ENCODE measurements at regions not wholly inside any gene's neighbourhood (a gene's known extent, or its start where the extent isn't known, plus 50 kb on each side); places are given as distances from the start of the nearest gene placed in this dataset.

DNA sequence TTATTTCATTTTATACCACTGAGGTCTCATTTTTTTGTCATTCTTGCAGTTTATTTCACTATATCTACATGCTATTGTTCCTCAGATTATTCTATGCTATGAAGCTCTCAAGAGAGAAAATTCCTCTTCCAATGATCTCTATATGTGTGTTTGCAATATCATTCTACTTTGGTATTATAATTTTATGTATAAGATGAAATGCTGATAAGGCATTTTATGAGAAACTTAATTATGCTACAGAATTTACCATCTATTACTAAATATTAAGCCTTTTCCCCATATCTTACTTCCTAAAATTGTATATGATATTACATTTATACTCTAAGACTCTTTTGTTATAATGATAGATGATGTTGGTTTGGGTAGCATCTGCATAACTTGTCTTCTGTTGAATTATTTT lies 765.5 kb downstream of the KCNJ2 start:
- Histone ChIP-seq H3K27me3 (ENCODE audit: insufficient read depth) (no peaks in the 10 kb centered on the region), H3K4me1 (ENCODE audit: insufficient read depth) (no peaks in the 10 kb centered on the region), H3F3A (replicated peaks; ENCODE audit: low read depth) (no peaks in the 10 kb centered on the region), H3K36me3 (ENCODE audit: insufficient read depth) (no peaks in the 10 kb centered on the region), H3K4me2 (no peak overlapping the region), H3K79me2 (replicated peaks; ENCODE audit: insufficient read depth) (no peaks in the 10 kb centered on the region), H3K9me2 (ENCODE audit: insufficient read depth) (no peaks in the 10 kb centered on the region; the same call in 1 of the 2 replicates), H3K27ac (ENCODE audit: low read depth) (no peak overlapping the region), H3K4me3 (no peak overlapping the region), H4K20me1 (replicated peaks; ENCODE audit: insufficient read depth) (no peaks in the 10 kb centered on the region), H2AFZ (no peak overlapping the region)
- TF ChIP-seq JUNB (IDR thresholded peaks at IDR 0.05; ENCODE audit: unreplicated experiment), result no peak
- TF ChIP-seq EZH2 (IDR thresholded peaks at IDR 0.05; ENCODE audit: low read depth, unreplicated experiment), result no peak
- TF ChIP-seq POLR2AphosphoS5 (IDR thresholded peaks at IDR 0.05; ENCODE audit: low read depth), result no peak
- TF ChIP-seq, protein P1, sequence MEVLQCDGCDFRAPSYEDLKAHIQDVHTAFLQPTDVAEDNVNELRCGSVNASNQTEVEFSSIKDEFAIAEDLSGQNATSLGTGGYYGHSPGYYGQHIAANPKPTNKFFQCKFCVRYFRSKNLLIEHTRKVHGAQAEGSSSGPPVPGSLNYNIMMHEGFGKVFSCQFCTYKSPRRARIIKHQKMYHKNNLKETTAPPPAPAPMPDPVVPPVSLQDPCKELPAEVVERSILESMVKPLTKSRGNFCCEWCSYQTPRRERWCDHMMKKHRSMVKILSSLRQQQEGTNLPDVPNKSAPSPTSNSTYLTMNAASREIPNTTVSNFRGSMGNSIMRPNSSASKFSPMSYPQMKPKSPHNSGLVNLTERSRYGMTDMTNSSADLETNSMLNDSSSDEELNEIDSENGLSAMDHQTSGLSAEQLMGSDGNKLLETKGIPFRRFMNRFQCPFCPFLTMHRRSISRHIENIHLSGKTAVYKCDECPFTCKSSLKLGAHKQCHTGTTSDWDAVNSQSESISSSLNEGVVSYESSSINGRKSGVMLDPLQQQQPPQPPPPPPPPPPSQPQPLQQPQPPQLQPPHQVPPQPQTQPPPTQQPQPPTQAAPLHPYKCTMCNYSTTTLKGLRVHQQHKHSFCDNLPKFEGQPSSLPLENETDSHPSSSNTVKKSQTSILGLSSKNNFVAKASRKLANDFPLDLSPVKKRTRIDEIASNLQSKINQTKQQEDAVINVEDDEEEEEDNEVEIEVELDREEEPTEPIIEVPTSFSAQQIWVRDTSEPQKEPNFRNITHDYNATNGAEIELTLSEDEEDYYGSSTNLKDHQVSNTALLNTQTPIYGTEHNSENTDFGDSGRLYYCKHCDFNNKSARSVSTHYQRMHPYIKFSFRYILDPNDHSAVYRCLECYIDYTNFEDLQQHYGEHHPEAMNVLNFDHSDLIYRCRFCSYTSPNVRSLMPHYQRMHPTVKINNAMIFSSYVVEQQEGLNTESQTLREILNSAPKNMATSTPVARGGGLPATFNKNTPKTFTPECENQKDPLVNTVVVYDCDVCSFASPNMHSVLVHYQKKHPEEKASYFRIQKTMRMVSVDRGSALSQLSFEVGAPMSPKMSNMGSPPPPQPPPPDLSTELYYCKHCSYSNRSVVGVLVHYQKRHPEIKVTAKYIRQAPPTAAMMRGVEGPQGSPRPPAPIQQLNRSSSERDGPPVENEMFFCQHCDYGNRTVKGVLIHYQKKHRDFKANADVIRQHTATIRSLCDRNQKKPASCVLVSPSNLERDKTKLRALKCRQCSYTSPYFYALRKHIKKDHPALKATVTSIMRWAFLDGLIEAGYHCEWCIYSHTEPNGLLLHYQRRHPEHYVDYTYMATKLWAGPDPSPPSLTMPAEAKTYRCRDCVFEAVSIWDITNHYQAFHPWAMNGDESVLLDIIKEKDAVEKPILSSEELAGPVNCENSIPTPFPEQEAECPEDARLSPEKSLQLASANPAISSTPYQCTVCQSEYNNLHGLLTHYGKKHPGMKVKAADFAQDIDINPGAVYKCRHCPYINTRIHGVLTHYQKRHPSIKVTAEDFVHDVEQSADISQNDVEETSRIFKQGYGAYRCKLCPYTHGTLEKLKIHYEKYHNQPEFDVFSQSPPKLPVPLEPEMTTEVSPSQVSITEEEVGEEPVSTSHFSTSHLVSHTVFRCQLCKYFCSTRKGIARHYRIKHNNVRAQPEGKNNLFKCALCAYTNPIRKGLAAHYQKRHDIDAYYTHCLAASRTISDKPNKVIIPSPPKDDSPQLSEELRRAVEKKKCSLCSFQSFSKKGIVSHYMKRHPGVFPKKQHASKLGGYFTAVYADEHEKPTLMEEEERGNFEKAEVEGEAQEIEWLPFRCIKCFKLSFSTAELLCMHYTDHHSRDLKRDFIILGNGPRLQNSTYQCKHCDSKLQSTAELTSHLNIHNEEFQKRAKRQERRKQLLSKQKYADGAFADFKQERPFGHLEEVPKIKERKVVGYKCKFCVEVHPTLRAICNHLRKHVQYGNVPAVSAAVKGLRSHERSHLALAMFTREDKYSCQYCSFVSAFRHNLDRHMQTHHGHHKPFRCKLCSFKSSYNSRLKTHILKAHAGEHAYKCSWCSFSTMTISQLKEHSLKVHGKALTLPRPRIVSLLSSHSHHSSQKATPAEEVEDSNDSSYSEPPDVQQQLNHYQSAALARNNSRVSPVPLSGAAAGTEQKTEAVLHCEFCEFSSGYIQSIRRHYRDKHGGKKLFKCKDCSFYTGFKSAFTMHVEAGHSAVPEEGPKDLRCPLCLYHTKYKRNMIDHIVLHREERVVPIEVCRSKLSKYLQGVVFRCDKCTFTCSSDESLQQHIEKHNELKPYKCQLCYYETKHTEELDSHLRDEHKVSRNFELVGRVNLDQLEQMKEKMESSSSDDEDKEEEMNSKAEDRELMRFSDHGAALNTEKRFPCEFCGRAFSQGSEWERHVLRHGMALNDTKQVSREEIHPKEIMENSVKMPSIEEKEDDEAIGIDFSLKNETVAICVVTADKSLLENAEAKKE (CRISPR knock-in tag; IDR thresholded peaks at IDR 0.05), result no peak
- TF ChIP-seq NANOG (IDR thresholded peaks at IDR 0.05; ENCODE audit: borderline replicate concordance), result no peak
- TF ChIP-seq, protein P2, sequence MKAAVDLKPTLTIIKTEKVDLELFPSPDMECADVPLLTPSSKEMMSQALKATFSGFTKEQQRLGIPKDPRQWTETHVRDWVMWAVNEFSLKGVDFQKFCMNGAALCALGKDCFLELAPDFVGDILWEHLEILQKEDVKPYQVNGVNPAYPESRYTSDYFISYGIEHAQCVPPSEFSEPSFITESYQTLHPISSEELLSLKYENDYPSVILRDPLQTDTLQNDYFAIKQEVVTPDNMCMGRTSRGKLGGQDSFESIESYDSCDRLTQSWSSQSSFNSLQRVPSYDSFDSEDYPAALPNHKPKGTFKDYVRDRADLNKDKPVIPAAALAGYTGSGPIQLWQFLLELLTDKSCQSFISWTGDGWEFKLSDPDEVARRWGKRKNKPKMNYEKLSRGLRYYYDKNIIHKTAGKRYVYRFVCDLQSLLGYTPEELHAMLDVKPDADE (IDR thresholded peaks at IDR 0.05), result no peak
- TF ChIP-seq, protein P3, sequence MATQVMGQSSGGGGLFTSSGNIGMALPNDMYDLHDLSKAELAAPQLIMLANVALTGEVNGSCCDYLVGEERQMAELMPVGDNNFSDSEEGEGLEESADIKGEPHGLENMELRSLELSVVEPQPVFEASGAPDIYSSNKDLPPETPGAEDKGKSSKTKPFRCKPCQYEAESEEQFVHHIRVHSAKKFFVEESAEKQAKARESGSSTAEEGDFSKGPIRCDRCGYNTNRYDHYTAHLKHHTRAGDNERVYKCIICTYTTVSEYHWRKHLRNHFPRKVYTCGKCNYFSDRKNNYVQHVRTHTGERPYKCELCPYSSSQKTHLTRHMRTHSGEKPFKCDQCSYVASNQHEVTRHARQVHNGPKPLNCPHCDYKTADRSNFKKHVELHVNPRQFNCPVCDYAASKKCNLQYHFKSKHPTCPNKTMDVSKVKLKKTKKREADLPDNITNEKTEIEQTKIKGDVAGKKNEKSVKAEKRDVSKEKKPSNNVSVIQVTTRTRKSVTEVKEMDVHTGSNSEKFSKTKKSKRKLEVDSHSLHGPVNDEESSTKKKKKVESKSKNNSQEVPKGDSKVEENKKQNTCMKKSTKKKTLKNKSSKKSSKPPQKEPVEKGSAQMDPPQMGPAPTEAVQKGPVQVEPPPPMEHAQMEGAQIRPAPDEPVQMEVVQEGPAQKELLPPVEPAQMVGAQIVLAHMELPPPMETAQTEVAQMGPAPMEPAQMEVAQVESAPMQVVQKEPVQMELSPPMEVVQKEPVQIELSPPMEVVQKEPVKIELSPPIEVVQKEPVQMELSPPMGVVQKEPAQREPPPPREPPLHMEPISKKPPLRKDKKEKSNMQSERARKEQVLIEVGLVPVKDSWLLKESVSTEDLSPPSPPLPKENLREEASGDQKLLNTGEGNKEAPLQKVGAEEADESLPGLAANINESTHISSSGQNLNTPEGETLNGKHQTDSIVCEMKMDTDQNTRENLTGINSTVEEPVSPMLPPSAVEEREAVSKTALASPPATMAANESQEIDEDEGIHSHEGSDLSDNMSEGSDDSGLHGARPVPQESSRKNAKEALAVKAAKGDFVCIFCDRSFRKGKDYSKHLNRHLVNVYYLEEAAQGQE (IDR thresholded peaks at IDR 0.05; ENCODE audit: unreplicated experiment), result no peak
- TF ChIP-seq ZNF331 (CRISPR knock-in tag; IDR thresholded peaks at IDR 0.05; ENCODE audit: low read depth), result no peak
- TF ChIP-seq STAT1 (IDR thresholded peaks at IDR 0.05; ENCODE audit: unreplicated experiment), result no peak
- TF ChIP-seq EZH2phosphoT487 (IDR thresholded peaks at IDR 0.05; ENCODE audit: unreplicated experiment), result no peak
- no peak for TF ChIP-seq ZNF114 (CRISPR knock-in tag; IDR thresholded peaks at IDR 0.05)
- TF ChIP-seq CREB1 (CRISPR knock-in tag; IDR thresholded peaks at IDR 0.05; ENCODE audit: low read depth), result no peak
- TF ChIP-seq, protein P4, sequence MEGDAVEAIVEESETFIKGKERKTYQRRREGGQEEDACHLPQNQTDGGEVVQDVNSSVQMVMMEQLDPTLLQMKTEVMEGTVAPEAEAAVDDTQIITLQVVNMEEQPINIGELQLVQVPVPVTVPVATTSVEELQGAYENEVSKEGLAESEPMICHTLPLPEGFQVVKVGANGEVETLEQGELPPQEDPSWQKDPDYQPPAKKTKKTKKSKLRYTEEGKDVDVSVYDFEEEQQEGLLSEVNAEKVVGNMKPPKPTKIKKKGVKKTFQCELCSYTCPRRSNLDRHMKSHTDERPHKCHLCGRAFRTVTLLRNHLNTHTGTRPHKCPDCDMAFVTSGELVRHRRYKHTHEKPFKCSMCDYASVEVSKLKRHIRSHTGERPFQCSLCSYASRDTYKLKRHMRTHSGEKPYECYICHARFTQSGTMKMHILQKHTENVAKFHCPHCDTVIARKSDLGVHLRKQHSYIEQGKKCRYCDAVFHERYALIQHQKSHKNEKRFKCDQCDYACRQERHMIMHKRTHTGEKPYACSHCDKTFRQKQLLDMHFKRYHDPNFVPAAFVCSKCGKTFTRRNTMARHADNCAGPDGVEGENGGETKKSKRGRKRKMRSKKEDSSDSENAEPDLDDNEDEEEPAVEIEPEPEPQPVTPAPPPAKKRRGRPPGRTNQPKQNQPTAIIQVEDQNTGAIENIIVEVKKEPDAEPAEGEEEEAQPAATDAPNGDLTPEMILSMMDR (conservative IDR thresholded peaks at IDR 0.05; ENCODE audit: low read depth in 2 of 2), result no peak
- no peak for ATAC-seq
- Mint-ChIP-seq H3K4me1 (peaks cover 7% of the 10 kb centered on the region), H3K9me3 (no peaks in the 10 kb centered on the region), H3K27me3 (ENCODE audit: insufficient read depth, low read depth, poor library complexity) (no peaks in the 10 kb centered on the region), H3K4me3 (no peak overlapping the region), H3K27ac (no peak overlapping the region), H3K36me3 (ENCODE audit: low read depth) (no peaks in the 10 kb centered on the region)
- DNase-seq (ENCODE audit: low spot score), result no peak

Data from GM23338 (cell line).